Stimulated activated CD8-positive, alpha-beta memory T cell treated with anti-CD3 and anti-CD28 coated beads, Interleukin-4, amount 100 ng/mL, for 48 hours (primary cell): ENCODE measurements at regions not wholly inside any gene's neighbourhood (a gene's known extent, or its start where the extent isn't known, plus 50 kb on each side); places are given as distances from the start of the nearest gene placed in this dataset.

Experiments used
- DNase-seq: peaks from one replicate; pipeline ENCODE4 v3.0.0-alpha.2; 2020

GRCh38 chr5:66503203-66503789, 92.9 kb upstream of the MAST4 start:
- DNase-seq, result no peak

- DNase-seq, result no peak
These were observed 89.1 kb upstream of the MAST4 start for GRCh38 chr5:66507106-66507505.

- DNase-seq, result no peak
These were observed 84.7 kb upstream of the MAST4 start for GRCh38 chr5:66511491-66511890.

DNA sequence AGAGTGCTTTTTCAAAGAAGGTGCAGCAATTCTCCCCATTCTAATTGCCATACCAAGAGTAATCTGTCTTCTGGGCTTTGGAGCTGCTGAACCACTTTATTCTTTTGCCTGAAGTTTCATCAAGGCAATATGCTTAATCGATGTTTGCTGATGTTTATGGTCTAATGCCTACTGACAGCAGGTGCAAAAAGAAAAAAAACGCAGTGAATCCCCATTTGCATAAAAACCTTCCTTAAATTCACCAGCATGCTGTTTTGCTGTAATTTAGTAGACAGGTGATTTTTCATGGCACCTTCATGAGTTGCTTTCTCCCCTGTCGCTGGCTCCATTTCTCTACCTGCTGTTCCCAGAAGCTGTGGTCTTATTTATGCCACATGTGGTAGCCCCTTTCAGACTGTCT, 83.1 kb upstream of the MAST4 start:
- no peak for DNase-seq

DNA sequence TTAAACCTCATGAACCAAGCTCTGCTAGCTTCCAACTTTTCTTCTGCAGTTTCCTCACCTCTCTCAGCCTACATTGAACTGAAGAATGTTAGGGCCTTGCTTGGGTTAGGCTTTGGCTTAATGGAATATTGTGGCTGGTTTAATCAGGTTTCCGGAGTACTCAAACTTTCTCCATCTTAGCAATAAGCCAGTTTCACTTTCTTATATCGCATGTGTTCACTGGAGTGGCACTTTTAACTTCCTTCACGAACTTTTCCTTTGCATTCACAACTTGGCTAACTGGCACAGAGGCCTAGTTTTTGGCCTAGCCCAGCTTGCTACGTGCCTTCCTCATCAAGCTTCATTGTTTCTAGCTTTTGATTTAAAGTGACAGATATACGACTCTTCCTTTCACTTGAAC, 81.0 kb upstream of the MAST4 start:
- DNase-seq, result no peak

GRCh38 chr5:66516550-66516949, 79.6 kb upstream of the MAST4 start:
- DNase-seq, result no peak

- no peak for DNase-seq
These were observed 78.8 kb upstream of the MAST4 start for GRCh38 chr5:66517351-66517750.

- no peak for DNase-seq
These were observed 78.1 kb upstream of the MAST4 start for GRCh38 chr5:66518052-66518451.

DNA sequence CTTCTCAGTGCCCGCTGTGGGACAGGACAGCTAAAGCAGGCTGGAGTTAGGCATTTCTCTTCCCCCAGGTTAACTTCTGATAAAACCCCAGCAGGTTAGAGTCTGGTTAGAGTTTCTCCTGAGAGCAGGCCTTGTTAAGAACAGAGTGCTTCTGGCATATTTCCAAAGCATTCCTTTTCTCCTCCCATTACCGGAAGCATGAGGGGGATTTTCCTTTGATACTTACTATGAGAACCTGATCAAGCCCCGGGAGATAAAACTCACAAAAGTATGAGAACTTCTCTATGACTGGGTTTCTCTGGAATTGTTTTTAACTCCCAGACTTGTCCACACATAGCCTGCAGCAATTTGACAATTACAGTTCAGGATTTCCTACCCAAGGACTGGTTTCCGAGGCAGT, 77.4 kb upstream of the MAST4 start:
- DNase-seq, result no peak

DNA sequence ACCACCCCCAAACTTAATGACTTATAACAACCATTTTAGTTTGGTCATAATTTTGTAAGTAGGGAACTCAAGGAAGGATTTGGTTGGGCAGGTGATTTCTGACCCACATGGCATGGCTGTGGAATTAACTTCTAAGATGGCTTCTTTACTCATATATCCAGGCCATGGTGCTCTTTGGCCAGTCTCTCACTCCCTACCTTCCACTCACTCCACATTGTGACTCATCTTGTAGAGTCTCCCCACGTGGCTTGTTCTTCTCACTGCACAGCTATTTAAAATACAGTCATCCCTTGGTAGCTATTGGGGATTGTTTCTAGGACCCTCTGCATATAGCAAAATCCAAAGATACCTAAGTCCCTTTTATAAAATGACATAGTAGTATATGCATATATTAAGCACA, 76.6 kb upstream of the MAST4 start:
- no peak for DNase-seq

DNA sequence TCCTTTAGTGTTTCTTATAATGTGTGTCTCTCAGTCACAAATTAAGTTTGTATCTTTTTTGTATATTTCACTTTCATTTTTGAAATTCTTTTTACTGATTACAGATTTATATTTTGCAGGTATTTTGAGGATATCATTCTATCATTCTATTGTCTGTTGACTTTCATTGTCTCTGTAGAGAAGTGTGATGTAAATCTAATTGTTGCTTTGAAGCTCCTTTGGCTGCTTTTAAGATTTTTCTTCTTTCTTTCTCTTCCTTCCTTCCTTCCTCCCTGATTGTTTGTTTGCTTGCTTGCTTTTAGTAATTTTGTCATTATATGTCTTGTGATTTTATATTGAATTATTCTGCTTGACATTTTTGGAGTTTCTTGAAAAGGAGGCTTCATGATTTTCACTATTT, 75.3 kb upstream of the MAST4 start:
- DNase-seq, result no peak

- DNase-seq, result no peak
These were observed 68.6 kb upstream of the MAST4 start for GRCh38 chr5:66527478-66528035.

- no peak for DNase-seq
These were observed 67.0 kb upstream of the MAST4 start for GRCh38 chr5:66529182-66529581.

GRCh38 chr5:66529704-66530103, 66.5 kb upstream of the MAST4 start:
- no peak for DNase-seq

DNA sequence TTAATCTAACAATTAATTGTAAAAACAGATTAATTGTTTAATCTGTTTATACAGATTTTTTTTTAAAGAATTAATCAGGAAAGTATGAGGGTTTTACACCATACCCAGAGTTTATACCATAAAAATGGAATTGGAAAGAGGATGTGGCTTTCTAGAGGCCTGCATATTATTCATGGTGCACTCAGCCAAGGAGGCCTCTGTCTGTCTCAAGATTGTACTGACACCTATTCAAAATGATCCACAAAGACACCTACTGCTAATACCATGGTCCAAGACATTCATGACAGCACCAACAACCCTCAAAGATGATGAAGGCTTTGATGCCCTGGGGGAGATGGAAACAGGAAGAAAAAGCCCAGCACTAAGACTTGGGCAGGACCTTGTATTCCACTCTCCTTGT, 58.1 kb upstream of the MAST4 start:
- no peak for DNase-seq

DNA sequence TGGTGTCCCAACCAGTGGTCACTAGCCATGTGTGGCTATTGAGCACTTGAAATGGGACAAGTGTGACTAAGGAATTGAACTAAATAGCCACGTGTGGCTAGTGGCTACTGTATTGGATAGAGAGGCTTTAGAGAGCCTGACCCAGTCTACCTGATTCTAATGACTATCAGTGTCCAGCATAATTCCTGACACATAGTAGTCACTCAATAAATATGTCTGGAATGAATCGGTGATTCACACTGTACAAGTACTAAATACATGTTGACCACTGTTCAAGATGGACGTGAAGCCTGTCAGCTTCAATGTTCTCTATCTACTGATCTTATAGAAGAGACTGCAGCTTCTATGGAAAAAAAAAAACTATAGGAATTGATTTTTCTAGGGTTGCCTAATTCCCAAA, 57.7 kb upstream of the MAST4 start:
- no peak for DNase-seq

GRCh38 chr5:66540078-66540477, 56.1 kb upstream of the MAST4 start:
- no peak for DNase-seq

- DNase-seq, result no peak
These were observed 53.5 kb upstream of the MAST4 start for GRCh38 chr5:66542711-66543110.
